IPS-NIHi11 (cell line): ENCODE measurements at regions not wholly inside any gene's neighbourhood (a gene's known extent, or its start where the extent isn't known, plus 50 kb on each side); places are given as distances from the start of the nearest gene placed in this dataset.

ENCODE experiments used
- DNase-seq: peaks from one replicate; pipeline ENCODE4 v3.0.0; 2012; ENCODE audit warnings: mixed read lengths, low spot score

DNA sequence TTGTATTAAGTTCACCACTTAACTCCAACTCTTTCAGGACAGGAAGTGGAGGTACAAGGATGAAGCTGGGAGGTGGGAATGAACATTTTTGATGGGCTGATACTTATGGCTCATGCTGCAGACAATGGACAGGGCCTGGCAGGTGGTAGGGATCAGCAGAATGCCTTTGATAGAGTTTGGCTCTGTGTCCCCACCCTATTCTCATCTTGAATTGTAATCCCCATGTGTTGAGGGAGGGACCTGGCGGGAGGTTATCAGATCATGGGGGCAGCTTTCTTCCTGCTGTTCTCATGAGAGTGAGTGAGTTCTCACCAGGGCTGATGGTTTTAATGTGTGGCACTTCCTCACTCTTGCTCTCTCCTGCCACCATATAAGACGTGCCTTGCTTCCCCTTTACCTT lies 87.3 kb upstream of the PRLR start:
- no peak for DNase-seq

- DNase-seq = no peak
Observed at GRCh38 chr5:35316611-35317274, 86.5 kb upstream of the PRLR start.

DNA sequence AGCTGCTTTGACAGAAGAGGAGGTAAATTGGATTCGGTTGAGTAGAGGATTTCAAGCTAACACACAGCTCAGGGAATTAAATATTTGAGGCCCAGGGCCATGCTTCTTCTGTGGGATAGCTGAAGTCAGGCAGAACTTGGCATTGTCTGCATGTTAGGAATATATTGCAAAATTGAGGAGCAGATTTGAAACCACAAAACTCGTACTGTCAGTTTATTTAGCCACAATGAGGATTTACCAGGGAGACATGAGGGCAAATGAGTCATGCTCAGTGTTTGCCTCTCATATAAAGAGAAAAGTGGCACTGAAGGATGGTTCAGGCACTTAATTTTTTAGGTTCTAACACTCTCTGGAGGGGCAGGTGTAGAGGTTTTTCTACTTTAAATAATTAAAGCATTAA lies 83.0 kb upstream of the PRLR start:
- no peak for DNase-seq

DNA sequence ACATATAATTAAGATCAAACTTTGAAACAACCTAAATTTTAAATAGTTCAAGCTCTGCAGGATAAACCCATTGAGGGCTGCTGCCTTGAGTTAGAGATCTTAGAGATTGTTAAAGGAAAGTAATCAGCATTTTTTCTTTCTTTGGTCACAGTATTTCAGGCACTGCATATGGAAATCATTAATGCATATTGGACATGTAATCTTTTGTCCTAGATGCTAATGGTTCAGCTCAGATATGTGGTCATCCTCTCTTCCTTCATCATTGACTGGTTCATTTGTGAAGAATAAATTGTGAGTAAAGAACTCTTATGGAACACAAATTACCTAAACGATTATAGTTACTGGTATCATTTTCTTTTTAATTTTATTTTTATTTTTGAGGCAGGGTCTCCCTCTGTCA lies 82.0 kb upstream of the PRLR start:
- no peak for DNase-seq

GRCh38 chr5:35309365-35310130 lies 79.3 kb upstream of the PRLR start:
- no peak for DNase-seq

DNA sequence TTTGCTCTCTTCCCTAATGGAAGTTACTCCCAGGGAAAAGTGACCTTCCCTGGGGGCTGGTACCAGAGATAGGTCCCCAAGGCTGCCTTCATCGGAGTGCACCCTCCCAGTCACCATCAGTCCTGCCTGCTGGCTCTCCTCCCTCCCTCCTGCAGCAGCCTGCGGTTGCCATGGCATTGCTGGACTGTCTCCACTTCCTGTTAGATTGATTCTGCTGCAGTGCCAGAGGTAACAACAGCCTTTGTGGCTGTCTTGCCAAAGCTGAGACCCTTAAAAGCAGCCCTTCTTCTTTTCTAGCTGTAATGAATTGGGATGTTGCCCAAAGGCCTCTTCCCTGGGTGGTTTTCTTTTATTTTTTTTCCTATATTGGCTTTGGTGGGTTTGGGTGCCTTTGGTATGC lies 78.1 kb upstream of the PRLR start:
- DNase-seq = peak; percentile 9

DNA sequence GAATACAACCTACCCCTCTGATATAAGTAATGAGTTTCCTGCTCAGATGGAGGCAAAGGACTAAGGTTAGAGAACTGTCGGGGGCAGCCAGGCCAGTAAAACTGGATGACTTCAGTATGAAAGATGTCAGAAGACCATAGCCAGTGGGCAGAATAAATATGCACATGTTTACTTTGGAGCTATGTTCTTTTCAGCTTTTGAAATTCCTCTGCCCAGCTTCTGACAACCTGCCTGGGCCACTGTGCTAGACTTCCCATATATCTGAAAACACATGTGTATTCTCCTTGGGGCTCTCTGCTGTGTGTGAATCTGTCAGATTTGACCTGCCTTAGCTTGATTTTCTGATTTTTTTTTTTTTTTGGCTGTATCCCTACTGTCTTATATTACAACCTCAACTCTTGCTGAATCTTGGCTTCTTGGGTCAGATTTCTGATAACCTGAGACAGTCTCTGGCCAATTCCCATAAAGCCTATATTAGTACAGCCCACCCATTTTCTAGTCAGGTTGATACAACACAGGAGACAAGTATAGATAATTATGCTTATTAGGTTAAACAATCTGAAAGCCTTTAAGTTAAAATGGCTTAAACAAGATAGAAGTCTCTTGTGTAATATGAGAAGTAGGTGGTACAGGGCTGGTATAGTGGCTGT lies 76.6 kb upstream of the PRLR start:
- no peak for DNase-seq

DNA sequence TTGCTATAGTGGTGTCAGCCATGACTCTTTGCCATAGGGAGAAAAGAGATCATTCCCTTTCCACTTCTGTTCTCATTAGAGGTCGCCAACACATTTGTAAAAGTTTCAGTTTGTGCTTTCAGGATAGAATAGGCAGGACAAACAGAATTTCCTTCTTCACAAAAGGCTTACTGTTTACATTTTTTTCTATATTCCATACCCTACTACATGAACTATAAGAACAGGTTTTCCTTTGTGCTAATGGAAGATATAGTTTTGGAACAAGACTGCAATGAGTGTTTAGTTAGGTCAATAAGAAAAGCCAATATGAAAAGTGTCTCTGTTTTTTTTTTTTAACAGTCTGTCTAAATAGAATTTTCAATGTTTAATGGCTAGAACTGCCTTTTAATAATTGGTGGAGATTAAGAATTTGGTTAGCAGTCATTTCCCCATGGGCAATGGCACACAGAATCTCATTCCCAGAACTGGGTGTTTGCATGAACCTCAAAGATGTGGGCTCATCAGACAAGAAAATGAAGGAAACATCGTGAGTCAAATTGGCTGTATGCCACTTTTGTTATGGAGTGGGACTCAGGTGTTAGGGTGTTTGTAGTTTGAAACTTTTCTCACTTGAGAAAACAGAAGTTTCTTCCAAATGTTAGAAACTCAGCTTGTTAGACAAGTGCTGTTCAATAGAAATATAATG lies 75.2 kb upstream of the PRLR start:
- no peak for DNase-seq

- no peak for DNase-seq
Observed at GRCh38 chr5:35304291-35304690, 74.0 kb upstream of the PRLR start.

DNA sequence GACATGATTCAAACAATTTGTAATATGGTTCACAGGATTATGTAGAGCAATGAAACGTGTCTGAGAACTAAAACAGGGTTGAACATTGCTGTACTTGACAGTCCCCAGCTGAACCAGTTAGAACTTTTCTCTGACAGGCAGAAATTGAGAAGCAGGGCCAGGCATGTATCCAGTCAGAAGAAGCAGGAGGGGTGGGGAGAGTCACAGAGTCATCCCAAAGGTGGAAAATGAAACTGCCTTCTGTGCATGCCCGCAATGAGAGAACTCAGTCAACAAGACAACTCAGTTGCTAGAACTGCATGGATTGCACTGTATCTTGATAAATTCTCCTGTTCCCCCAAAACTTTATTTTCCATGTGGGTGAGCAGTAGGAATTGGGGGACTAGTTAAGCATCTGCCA lies 72.9 kb upstream of the PRLR start:
- no peak for DNase-seq

DNA sequence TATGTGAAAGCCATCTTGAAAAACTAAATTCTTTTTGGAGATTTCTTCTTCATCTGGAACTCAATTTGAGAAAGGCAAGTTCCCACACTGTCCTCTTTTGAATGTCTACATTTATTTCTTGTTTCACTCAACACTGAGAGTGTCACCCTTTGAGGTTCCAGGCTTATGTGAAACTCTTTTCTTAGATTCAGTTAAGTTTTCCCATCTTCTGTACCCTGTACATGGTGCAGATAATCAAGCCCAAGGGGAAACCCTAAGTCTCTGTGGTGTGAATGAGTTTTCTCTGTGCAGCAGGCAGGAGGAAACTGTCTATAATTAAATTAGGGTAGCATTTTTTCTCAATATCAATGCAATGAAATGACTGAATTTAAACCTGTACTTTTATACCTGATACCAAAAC lies 72.3 kb upstream of the PRLR start:
- no peak for DNase-seq

- DNase-seq = no peak
Observed at GRCh38 chr5:35297755-35298154, 67.5 kb upstream of the PRLR start.

DNA sequence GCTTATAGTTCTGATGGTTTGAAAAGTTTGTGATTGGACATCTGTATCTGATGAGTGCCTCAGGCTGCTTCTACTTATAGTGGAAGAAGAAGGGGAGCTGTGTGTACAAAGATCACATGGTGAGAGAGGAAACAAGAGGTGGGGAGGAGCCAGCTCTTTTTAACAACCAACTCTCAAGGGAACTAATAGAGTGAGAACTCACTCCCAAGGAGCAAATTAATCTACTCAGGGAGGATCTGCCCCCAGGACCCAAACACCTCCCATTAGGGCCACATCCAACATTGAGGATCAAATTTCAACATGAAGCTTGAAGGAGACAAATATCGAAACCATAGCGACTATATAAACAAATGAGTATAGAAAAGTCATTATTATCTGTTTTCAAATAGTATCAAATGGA lies 64.7 kb upstream of the PRLR start:
- DNase-seq = no peak

DNA sequence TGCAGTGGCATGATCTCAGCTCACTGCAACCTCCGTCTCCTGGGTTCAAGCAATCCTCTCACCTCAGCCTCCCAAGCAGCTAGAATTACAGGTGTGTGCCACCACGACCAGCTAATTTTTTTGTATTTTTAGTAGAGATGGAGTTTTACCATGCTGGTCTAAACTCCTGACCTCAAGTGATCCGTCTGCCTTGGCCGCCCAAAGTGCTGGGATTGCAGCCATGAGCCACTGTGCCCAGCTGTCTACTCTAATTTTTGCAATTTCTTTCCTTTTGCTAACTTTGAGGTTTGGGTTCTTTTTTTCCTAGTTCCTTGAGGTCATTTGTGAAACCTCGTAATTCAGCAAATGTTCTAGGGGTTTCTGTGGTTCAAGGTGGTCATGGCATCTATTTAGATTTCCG lies 63.7 kb upstream of the PRLR start:
- DNase-seq = no peak

GRCh38 chr5:35285435-35285834 lies 55.1 kb upstream of the PRLR start:
- no peak for DNase-seq

DNA sequence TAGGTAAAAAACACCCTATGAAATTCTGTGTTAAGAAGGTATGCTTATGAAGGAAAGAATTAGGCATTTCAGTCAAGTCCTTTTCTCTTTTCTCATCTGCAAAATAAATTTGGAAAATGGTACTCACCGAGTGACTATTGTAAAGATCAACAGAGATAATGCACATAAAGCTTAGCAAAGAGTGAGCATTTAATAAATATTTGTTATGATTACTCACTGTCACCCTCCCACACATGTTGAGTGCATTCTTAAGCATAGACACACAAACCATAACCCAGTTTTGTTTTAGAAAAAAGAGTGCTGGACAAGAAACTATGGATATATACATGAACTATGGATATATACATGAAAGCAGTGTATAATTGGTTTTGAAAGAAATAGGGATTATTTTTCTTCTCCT lies 54.7 kb upstream of the PRLR start:
- DNase-seq = no peak

- DNase-seq = no peak
Observed at GRCh38 chr5:35284364-35284763, 54.1 kb upstream of the PRLR start.

DNA sequence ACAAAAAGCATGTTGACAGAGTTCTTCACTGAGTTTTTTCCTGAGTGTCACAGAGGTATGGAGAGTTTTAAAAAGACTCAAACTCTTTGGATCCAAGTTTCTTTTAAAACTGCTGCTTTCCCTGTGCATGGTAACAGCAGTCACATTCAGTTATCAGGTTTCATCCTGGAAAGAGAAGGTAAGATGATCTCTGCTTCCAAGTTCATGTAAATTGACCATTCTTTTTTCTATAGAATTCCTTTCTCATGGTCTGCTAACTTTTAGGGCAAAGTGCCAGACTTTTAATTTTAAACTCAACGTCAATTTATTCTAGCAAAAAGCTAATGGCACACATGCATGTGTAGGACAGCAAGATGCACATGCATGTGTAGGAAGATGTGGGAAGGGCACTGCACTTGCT lies 52.5 kb upstream of the PRLR start:
- no peak for DNase-seq

- no peak for DNase-seq
Observed at GRCh38 chr5:35281613-35282012, 51.3 kb upstream of the PRLR start.
